Aorta (tissue), 5 donors: ENCODE measurements at regions not wholly inside any gene's neighbourhood (a gene's known extent, or its start where the extent isn't known, plus 50 kb on each side); places are given as distances from the start of the nearest gene placed in this dataset.

Source experiments
- ATAC-seq: fragments of 200-7000 bp; cut with Tn5 transposase; one replicate; pipeline ENCODE4 v1.9.1; 2022; ENCODE audit warnings: moderate library complexity; ENCODE audit not compliant: low FRiP score
- DNase-seq, 2 donors: peaks; one replicate each; pipeline ENCODE4 v3.0.0-alpha.2; 2020
- H3K27ac ChIP-seq, 2 donors: one replicate each; pipeline ENCODE4 v1.5.1; 2013; ENCODE audit warnings: low read length in 2 of 2, mild to moderate bottlenecking in 2 of 2, moderate library complexity in 2 of 2, control low read depth in 1 of 2, inconsistent platforms in 1 of 2, low read depth in 1 of 2
- H3K27me3 ChIP-seq, 2 donors: one replicate each; pipeline ENCODE4 v1.6.1; 2013; ENCODE audit warnings: control low read depth in 1 of 2, low read length in 1 of 2, mild to moderate bottlenecking in 1 of 2, moderate library complexity in 1 of 2; ENCODE audit not compliant: insufficient read depth in 2 of 2, control insufficient read depth in 1 of 2
- H3K36me3 ChIP-seq, 2 donors: one replicate each; pipeline ENCODE4 v1.6.1; 2013; ENCODE audit warnings: control low read depth in 1 of 2, low read length in 1 of 2, mild to moderate bottlenecking in 1 of 2; ENCODE audit not compliant: insufficient read depth in 2 of 2, control insufficient read depth in 1 of 2
- H3K4me1 ChIP-seq, 2 donors: one replicate each; pipeline ENCODE4 v1.6.1; 2013; ENCODE audit warnings: low read length in 2 of 2, control low read depth in 1 of 2, mild to moderate bottlenecking in 1 of 2, moderate library complexity in 1 of 2; ENCODE audit not compliant: insufficient read depth in 2 of 2, control insufficient read depth in 1 of 2
- H3K4me3 ChIP-seq, 2 donors: one replicate each; pipeline ENCODE4 v1.5.1; 2013; ENCODE audit warnings: low read length in 2 of 2, control low read depth in 1 of 2, mild to moderate bottlenecking in 1 of 2
- H3K9me3 ChIP-seq: one replicate; pipeline ENCODE4 v1.6.1; 2013; ENCODE audit warnings: mild to moderate bottlenecking, low read length; ENCODE audit not compliant: control insufficient read depth
- WGBS, 2 donors: extraction: QIAGEN DNeasy Blood & Tissue Kit; methylation state at CpG; one replicate each; pipeline ENCODE4 v1.1.7; 2013; 5-methylcytosine and 5-hydroxymethylcytosine counted together
- intact Hi-C, 2 donors: fragments of 100-400 bp; cut with DNase I; formaldehyde crosslinking; loops; one replicate each; pipeline versions ENCODE4 v1.14.2 to v1.15.0; 2022
- donor health status: healthy with polysubstance abuse.
- donor health status: Bipolar disorder and iron deficiency.
- donor health status: DM: no; HTN: no; CAD: no.
- donor health status: DM: no; HTN: no; CAD: no.
- donor health status: DM: yes; HTN: yes; CAD: no.

- no peaks in the 10 kb centered on the region for H3K27me3 ChIP-seq
- H3K4me1 ChIP-seq = no peaks in the 10 kb centered on the region
- H3K36me3 ChIP-seq = no peaks in the 10 kb centered on the region
- intact Hi-C loops = loop anchor here (10.0 kb wide), 4 partner anchors 266 to 994 kb away; no protein-coding TSS in a partner anchor
- DNase-seq = peak in 1 of 2 donors; percentile 29
- no peak overlapping the region for H3K4me3 ChIP-seq
- WGBS, 2 donors = 81% methylated on average over 9 of the region's 9 CpGs
- H3K27ac ChIP-seq = no peak overlapping the region
- no peaks in the 10 kb centered on the region for H3K9me3 ChIP-seq
- no peak for ATAC-seq
Measured at GRCh38 chr4:114389070-114389685, 209.4 kb upstream of the UGT8 start.

DNA sequence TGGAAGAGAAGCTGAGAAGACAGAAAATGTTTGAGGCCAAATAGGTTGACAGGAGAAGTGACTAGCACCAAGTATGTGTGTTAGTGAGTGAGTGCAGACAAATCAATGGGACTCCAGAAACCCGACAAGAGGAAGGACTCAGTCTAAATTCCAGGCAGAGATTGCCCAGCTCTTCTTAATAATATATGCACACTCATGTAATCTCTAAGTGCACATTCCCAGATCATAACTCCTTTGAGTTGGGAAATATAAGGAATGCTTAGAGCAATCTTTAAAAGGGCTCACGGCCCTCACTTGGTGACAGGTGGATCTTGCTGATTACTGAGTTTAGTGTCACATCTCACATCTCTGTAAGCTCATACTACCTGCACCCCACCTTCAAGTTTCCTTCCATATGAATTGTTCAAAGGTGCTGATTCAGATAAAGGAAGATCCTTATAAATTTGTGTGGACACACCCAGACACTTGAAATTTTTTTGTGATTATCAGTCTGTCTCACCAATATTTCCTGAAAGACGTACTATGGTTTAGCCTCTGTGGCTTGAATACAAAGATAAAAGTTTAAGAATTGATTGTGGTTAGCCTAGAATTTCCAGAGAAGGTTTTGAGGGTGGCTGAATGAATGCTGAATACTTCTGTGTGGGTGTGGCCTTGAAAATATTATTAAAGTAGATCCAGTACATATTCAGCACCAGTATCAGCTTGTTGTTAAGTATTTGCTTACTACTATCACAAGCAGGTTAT, 205.1 kb upstream of the UGT8 start:
- Histone ChIP-seq H3K27ac (no peak overlapping the region), H3K4me1 (no peaks in the 10 kb centered on the region), H3K4me3 (no peak overlapping the region), H3K27me3 (no peaks in the 10 kb centered on the region), H3K36me3 (no peaks in the 10 kb centered on the region), H3K9me3 (no peaks in the 10 kb centered on the region)
- intact Hi-C loops = no loop called here
- 82 to 83% methylated on average over 3 of the region's 3 CpGs for WGBS, 2 donors
- DNase-seq (no peak), ATAC-seq (no peak)

DNA sequence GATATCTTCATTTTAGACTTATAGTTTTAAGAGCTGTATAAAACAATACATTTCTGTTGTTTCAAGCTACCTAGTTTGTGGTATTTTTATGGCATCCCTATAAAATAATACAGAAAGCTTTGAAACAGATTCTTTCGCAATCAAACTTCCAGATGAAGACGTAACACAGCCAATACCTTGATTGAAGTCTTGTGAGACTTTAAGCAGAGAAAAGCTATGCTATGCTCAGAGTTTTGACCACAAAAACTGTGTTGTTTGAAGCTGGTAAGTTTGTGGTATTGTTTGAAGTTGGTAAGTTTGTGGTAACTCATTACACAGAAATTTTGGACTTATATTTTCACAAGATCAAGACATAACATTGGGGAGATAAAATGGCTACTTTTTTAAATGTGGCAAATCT, 201.8 kb upstream of the UGT8 start:
- 88 to 93% methylated on average over 2 of the region's 2 CpGs for WGBS, 2 donors
- ATAC-seq (no peak), DNase-seq (no peak)
- Histone ChIP-seq H3K9me3 (no peaks in the 10 kb centered on the region), H3K27me3 (no peaks in the 10 kb centered on the region), H3K27ac (no peak overlapping the region), H3K4me3 (no peak overlapping the region), H3K36me3 (no peaks in the 10 kb centered on the region), H3K4me1 (no peaks in the 10 kb centered on the region)
- intact Hi-C loops = no loop called here

GRCh38 chr4:114398410-114398809, 200.2 kb upstream of the UGT8 start:
- no peak for ATAC-seq
- intact Hi-C loops = no loop called here
- DNase-seq = no peak
- H3K4me1 ChIP-seq = no peaks in the 10 kb centered on the region
- no peak overlapping the region for H3K4me3 ChIP-seq
- no peak overlapping the region for H3K27ac ChIP-seq
- H3K9me3 ChIP-seq = no peaks in the 10 kb centered on the region
- H3K36me3 ChIP-seq = no peaks in the 10 kb centered on the region
- H3K27me3 ChIP-seq = no peaks in the 10 kb centered on the region

GRCh38 chr4:114399105-114399504, 199.5 kb upstream of the UGT8 start:
- no peak for DNase-seq
- H3K27me3 ChIP-seq = no peaks in the 10 kb centered on the region
- ATAC-seq = no peak
- H3K4me3 ChIP-seq = no peak overlapping the region
- WGBS, 2 donors = 42 to 46% methylated on average over 5 of the region's 5 CpGs
- no peaks in the 10 kb centered on the region for H3K36me3 ChIP-seq
- H3K27ac ChIP-seq = no peak overlapping the region
- intact Hi-C loops = no loop called here
- H3K4me1 ChIP-seq = no peaks in the 10 kb centered on the region
- H3K9me3 ChIP-seq = no peaks in the 10 kb centered on the region

GRCh38 chr4:114400531-114400930, 198.1 kb upstream of the UGT8 start:
- H3K27ac ChIP-seq = no peak overlapping the region
- DNase-seq = no peak
- intact Hi-C loops = no loop called here
- ATAC-seq = no peak
- H3K4me1 ChIP-seq = no peaks in the 10 kb centered on the region
- H3K9me3 ChIP-seq = no peaks in the 10 kb centered on the region
- H3K36me3 ChIP-seq = no peaks in the 10 kb centered on the region
- WGBS, 2 donors = 65 to 82% methylated on average over 1 of the region's 1 CpG
- H3K4me3 ChIP-seq = no peak overlapping the region
- no peaks in the 10 kb centered on the region for H3K27me3 ChIP-seq

- Histone ChIP-seq H3K4me1 (no peaks in the 10 kb centered on the region), H3K9me3 (no peaks in the 10 kb centered on the region), H3K27me3 (no peaks in the 10 kb centered on the region), H3K27ac (no peak overlapping the region), H3K36me3 (no peaks in the 10 kb centered on the region), H3K4me3 (no peak overlapping the region)
- intact Hi-C loops = no loop called here
- DNase-seq (no peak), ATAC-seq (no peak)
- WGBS, 2 donors = 63 to 69% methylated on average over 2 of the region's 2 CpGs
Measured at GRCh38 chr4:114401483-114401882, 197.1 kb upstream of the UGT8 start.

DNA sequence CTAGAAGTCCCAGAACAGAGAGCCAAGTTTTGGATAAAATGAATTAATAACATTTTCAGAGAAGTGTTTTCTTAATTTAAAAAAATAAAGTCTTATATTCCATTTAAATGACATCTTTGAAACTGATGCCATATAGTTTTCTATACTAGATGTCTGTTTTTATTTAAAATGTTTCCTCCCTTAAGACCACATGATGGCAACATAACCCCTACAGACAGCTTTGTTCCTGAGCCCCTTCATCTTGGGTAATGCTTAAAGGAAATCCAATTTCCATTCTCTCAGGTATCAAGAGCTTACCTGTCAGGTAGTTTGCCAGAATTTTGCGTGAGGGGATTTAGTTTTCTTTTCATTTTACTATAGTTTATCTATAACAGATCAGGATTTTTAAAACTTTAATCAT, 181.4 kb upstream of the UGT8 start:
- Histone ChIP-seq H3K4me3 (no peak overlapping the region), H3K9me3 (no peaks in the 10 kb centered on the region), H3K27me3 (no peaks in the 10 kb centered on the region), H3K36me3 (no peaks in the 10 kb centered on the region), H3K4me1 (no peaks in the 10 kb centered on the region), H3K27ac (no peak overlapping the region)
- ATAC-seq (no peak), DNase-seq (no peak)
- intact Hi-C loops = no loop called here
- 0 to 34% methylated on average over 1 of the region's 1 CpG for WGBS, 2 donors

DNA sequence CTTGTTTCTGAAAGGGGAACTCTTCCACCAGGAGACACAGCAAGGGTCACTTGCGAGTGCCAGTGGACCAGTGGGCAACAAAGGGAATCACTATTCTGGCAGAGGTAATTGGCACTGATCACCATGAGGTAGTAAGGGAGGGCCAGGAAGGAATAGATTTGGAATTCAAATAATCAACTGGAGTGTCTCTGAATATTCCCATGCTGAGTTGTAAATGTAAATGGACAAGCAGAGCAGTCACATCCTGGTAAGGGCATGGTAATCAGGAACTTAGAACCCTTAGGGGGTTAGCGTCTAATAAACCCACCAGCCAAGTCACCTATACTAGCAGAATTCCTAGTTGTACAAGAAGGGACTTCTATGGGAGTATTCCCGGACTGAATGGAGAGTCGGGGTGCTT, 178.5 kb upstream of the UGT8 start:
- H3K9me3 ChIP-seq = no peaks in the 10 kb centered on the region
- no peak overlapping the region for H3K4me3 ChIP-seq
- no peaks in the 10 kb centered on the region for H3K36me3 ChIP-seq
- no peaks in the 10 kb centered on the region for H3K27me3 ChIP-seq
- H3K4me1 ChIP-seq = no peaks in the 10 kb centered on the region
- ATAC-seq = no peak
- DNase-seq = no peak
- 69 to 84% methylated on average over 4 of the region's 4 CpGs for WGBS, 2 donors
- no peak overlapping the region for H3K27ac ChIP-seq
- intact Hi-C loops = no loop called here
